ENCODE measurements at regions not wholly inside any gene's neighbourhood (a gene's known extent, or its start where the extent isn't known, plus 50 kb on each side); places are given as distances from the start of the nearest gene placed in this dataset.

DNA sequence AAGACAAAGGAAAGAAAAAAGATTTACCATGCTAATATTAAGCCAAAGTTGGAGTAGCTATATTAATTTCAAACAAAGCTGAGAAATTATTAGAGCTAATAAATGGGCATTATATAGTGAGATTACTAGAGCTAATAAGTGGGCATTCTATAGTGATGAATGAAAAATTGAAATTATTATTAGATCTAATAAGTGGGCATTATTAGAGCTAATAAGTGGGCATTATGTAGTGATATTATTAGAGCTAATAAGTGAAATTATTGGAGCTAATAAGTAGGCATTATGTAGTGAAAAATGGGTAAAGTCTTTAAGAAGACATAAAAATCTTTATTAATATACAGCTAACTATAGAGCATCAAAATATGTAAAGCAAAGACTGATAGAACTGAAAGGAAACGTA lies 745.7 kb downstream of the TRIB2 start:
- no peaks in the 10 kb centered on the region for H3K27me3 ChIP-seq (ENCODE audit: low read depth, low read length)
- H3K36me3 ChIP-seq (ENCODE audit: control insufficient read depth in 1 of 2, insufficient read depth in 2 of 2, low read length in 2 of 2) = no peaks in the 10 kb centered on the region
- H3K4me3 ChIP-seq (ENCODE audit: low read depth in 1 of 2, low read length in 2 of 2) = no peak overlapping the region
- H3K27ac ChIP-seq (ENCODE audit: low read length) = no peak overlapping the region
- no peaks in the 10 kb centered on the region for H3K4me1 ChIP-seq (ENCODE audit: control insufficient read depth in 1 of 2, insufficient read depth in 2 of 2, low read length in 2 of 2)
- H3K9me3 ChIP-seq (ENCODE audit: control insufficient read depth in 1 of 2, low read length in 2 of 2) = no peaks in the 10 kb centered on the region

DNA sequence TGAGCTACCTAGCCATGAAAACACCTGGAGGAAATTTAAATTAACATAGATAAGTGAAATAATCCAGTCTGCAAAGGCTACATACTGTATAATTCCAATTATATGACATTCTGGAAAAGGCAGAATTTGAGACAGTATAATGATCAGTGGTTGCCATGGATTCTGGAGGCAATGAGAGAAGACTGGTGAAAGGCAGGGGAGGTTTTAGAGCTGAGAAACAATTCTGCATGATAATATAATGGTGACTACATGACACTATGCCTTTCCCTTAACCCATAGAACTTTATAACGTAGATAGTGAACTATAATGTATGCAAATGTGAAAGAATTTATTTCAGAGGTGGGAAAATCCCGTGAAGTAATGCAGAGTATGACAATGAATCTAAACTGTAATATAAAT lies 749.3 kb downstream of the TRIB2 start:
- Histone ChIP-seq H3K27ac (ENCODE audit: low read length) (no peak overlapping the region), H3K4me1 (ENCODE audit: control insufficient read depth in 1 of 2, insufficient read depth in 2 of 2, low read length in 2 of 2) (no peaks in the 10 kb centered on the region), H3K36me3 (ENCODE audit: control insufficient read depth in 1 of 2, insufficient read depth in 2 of 2, low read length in 2 of 2) (no peaks in the 10 kb centered on the region), H3K9me3 (ENCODE audit: control insufficient read depth in 1 of 2, low read length in 2 of 2) (no peaks in the 10 kb centered on the region), H3K27me3 (ENCODE audit: low read depth, low read length) (no peaks in the 10 kb centered on the region), H3K4me3 (ENCODE audit: low read depth in 1 of 2, low read length in 2 of 2) (no peak overlapping the region)

DNA sequence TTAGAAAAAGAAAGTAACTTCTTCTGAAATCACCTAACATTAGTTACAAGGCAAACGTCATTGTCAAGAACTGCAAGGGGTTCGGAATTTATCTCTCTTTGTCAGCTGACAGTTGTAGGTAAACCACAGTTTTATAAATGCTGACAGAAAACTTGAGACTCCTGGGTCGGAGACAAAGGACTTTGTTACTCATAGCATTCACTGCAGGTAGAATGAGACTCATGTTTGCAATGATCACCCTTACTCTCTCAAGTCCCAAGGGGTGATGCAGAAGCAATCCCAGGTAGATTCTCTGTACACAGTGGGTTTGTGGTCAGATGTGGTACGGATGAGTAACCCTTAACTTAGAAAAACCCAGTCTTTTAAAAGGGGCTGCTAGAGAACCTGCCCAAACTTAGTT lies 757.8 kb downstream of the TRIB2 start:
- no peak overlapping the region for H3K4me3 ChIP-seq (ENCODE audit: low read depth in 1 of 2, low read length in 2 of 2)
- H3K36me3 ChIP-seq (ENCODE audit: control insufficient read depth in 1 of 2, insufficient read depth in 2 of 2, low read length in 2 of 2) = no peaks in the 10 kb centered on the region
- H3K27me3 ChIP-seq (ENCODE audit: low read depth, low read length) = no peaks in the 10 kb centered on the region
- H3K27ac ChIP-seq (ENCODE audit: low read length) = no peak overlapping the region
- H3K9me3 ChIP-seq (ENCODE audit: control insufficient read depth in 1 of 2, low read length in 2 of 2) = no peaks in the 10 kb centered on the region
- H3K4me1 ChIP-seq (ENCODE audit: control insufficient read depth in 1 of 2, insufficient read depth in 2 of 2, low read length in 2 of 2) = no peaks in the 10 kb centered on the region

DNA sequence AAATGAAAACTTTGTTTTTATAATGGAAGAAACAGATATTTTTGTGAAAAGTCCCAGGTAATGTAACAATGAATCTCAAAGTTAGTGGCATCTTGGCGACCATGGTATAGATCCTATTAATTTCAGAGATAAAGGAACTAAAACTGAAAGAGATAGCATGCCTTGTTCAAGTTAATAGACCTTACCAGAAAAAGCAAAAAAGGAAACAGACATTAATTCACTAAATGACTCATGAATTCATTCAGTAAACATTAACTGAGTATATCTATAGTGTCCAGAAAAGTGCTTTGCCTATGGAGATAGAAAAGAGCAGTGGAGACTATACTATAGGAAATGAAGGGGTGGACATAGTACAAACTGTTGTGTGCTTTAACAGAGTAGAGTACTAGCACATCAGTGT lies 763.3 kb downstream of the TRIB2 start:
- H3K4me1 ChIP-seq (ENCODE audit: control insufficient read depth in 1 of 2, insufficient read depth in 2 of 2, low read length in 2 of 2) = no peaks in the 10 kb centered on the region
- no peak overlapping the region for H3K4me3 ChIP-seq (ENCODE audit: low read depth in 1 of 2, low read length in 2 of 2)
- H3K27ac ChIP-seq (ENCODE audit: low read length) = no peak overlapping the region
- H3K36me3 ChIP-seq (ENCODE audit: control insufficient read depth in 1 of 2, insufficient read depth in 2 of 2, low read length in 2 of 2) = no peaks in the 10 kb centered on the region
- no peaks in the 10 kb centered on the region for H3K27me3 ChIP-seq (ENCODE audit: low read depth, low read length)
- no peaks in the 10 kb centered on the region for H3K9me3 ChIP-seq (ENCODE audit: control insufficient read depth in 1 of 2, low read length in 2 of 2)

DNA sequence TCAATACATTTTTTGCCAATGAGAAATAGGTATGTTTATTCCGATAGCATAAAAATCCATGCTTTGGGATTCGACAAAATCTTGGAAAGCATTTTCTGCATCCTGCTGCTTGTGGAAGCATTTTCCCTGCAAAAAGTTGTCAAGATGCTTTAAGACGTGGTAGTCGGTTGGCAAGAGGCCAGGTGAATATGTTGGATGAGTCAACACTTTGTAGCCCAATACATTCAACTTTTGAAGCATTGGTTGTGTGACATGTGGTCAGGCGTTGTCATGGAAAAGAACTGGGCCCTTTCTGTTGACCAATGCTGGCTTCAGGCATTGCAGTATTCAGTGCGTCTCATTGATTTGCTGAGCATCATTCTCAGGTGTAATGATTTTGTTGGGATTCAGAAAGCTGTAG lies 764.5 kb downstream of the TRIB2 start:
- no peak overlapping the region for H3K27ac ChIP-seq (ENCODE audit: low read length)
- H3K27me3 ChIP-seq (ENCODE audit: low read depth, low read length) = no peaks in the 10 kb centered on the region
- H3K4me1 ChIP-seq (ENCODE audit: control insufficient read depth in 1 of 2, insufficient read depth in 2 of 2, low read length in 2 of 2) = no peaks in the 10 kb centered on the region
- H3K36me3 ChIP-seq (ENCODE audit: control insufficient read depth in 1 of 2, insufficient read depth in 2 of 2, low read length in 2 of 2) = no peaks in the 10 kb centered on the region
- H3K4me3 ChIP-seq (ENCODE audit: low read depth in 1 of 2, low read length in 2 of 2) = no peak overlapping the region
- H3K9me3 ChIP-seq (ENCODE audit: control insufficient read depth in 1 of 2, low read length in 2 of 2) = no peaks in the 10 kb centered on the region

DNA sequence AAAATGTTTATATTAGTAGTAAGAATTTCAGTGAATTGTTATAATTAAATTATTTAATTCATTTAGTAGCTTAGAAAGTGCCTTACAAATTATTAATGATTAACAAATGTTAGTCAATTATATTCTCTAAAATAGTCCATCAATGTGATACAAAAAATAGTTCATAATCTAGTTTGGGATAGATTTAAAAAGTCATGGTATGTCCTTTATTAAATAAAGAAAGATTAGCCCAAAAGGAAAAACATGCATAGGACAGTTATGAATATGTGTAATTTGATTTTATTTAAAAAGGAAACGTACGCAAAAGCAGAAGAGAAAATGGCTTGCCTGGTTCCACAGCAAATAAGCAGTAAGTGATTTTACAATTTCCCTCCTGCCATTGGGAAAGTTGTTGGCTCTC lies 768.5 kb downstream of the TRIB2 start:
- Histone ChIP-seq H3K27me3 (ENCODE audit: low read depth, low read length) (no peaks in the 10 kb centered on the region), H3K36me3 (ENCODE audit: control insufficient read depth in 1 of 2, insufficient read depth in 2 of 2, low read length in 2 of 2) (no peaks in the 10 kb centered on the region), H3K27ac (ENCODE audit: low read length) (no peak overlapping the region), H3K4me3 (ENCODE audit: low read depth in 1 of 2, low read length in 2 of 2) (no peak overlapping the region), H3K9me3 (ENCODE audit: control insufficient read depth in 1 of 2, low read length in 2 of 2) (no peaks in the 10 kb centered on the region), H3K4me1 (ENCODE audit: control insufficient read depth in 1 of 2, insufficient read depth in 2 of 2, low read length in 2 of 2) (no peaks in the 10 kb centered on the region)

DNA sequence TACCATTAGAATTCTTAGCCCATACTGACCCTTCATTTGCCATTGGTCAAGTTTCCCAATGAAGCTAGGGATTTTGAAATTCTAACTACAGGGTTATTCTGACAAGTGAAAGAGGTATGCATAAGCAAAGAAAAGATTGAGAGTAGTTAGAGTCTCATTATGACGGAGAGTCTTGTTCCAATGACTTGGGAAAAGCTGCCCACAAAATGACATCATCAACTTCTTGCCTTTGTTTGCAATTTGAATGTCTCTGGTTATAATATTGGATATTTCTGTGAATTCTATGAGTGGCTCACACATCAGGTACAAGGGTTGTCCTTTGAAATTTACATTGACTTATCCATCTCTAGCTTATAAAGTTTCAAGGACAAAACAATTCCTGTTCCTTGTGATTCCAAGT lies 772.2 kb downstream of the TRIB2 start:
- H3K36me3 ChIP-seq (ENCODE audit: control insufficient read depth in 1 of 2, insufficient read depth in 2 of 2, low read length in 2 of 2) = no peaks in the 10 kb centered on the region
- H3K9me3 ChIP-seq (ENCODE audit: control insufficient read depth in 1 of 2, low read length in 2 of 2) = no peaks in the 10 kb centered on the region
- no peak overlapping the region for H3K27ac ChIP-seq (ENCODE audit: low read length)
- H3K27me3 ChIP-seq (ENCODE audit: low read depth, low read length) = no peaks in the 10 kb centered on the region
- H3K4me3 ChIP-seq (ENCODE audit: low read depth in 1 of 2, low read length in 2 of 2) = no peak overlapping the region
- no peaks in the 10 kb centered on the region for H3K4me1 ChIP-seq (ENCODE audit: control insufficient read depth in 1 of 2, insufficient read depth in 2 of 2, low read length in 2 of 2)

DNA sequence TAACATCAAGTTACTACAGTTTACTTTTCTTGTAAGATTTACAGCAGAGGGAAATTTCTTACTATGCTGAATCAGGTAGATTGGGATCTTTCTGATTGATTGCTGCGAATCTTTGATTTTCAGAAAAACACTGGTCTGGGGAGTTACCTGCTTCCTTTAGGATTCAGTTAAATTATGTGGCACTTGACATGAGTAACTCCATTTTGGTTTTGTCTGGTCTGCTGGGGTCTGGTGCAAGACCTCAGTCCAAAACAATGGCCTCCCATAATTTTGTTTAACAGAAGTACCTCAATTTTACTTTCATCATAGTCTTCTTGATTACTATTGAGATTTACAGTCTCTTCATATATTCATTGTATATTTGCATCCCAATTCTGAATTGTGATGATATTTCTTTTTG lies 775.5 kb downstream of the TRIB2 start:
- Histone ChIP-seq H3K4me3 (ENCODE audit: low read depth in 1 of 2, low read length in 2 of 2) (no peak overlapping the region), H3K27ac (ENCODE audit: low read length) (no peak overlapping the region), H3K4me1 (ENCODE audit: control insufficient read depth in 1 of 2, insufficient read depth in 2 of 2, low read length in 2 of 2) (no peaks in the 10 kb centered on the region), H3K36me3 (ENCODE audit: control insufficient read depth in 1 of 2, insufficient read depth in 2 of 2, low read length in 2 of 2) (no peaks in the 10 kb centered on the region), H3K27me3 (ENCODE audit: low read depth, low read length) (no peaks in the 10 kb centered on the region), H3K9me3 (ENCODE audit: control insufficient read depth in 1 of 2, low read length in 2 of 2) (no peaks in the 10 kb centered on the region)

DNA sequence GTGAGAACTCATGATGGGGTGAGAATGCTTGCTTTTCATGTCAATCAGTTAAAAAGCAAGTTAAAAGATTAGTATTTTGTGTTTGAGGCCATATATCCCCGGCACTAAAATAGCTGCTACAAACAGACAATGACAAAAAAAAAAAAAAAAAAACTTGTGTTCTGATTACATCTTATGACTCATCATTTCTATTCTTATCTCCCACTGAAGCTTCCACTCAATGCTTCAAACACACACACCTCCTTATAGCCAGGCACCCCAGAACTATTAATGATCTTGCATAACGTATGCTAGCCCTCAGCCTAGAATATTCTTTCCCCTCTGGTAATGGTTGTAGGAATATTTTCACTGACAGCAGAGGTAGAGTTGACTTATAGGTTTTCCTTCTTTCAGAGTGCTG lies 778.3 kb downstream of the TRIB2 start:
- Histone ChIP-seq H3K36me3 (ENCODE audit: control insufficient read depth in 1 of 2, insufficient read depth in 2 of 2, low read length in 2 of 2) (no peaks in the 10 kb centered on the region), H3K27me3 (ENCODE audit: low read depth, low read length) (no peaks in the 10 kb centered on the region), H3K4me3 (ENCODE audit: low read depth in 1 of 2, low read length in 2 of 2) (no peak overlapping the region), H3K9me3 (ENCODE audit: control insufficient read depth in 1 of 2, low read length in 2 of 2) (no peaks in the 10 kb centered on the region), H3K27ac (ENCODE audit: low read length) (no peak overlapping the region), H3K4me1 (ENCODE audit: control insufficient read depth in 1 of 2, insufficient read depth in 2 of 2, low read length in 2 of 2) (no peaks in the 10 kb centered on the region)

DNA sequence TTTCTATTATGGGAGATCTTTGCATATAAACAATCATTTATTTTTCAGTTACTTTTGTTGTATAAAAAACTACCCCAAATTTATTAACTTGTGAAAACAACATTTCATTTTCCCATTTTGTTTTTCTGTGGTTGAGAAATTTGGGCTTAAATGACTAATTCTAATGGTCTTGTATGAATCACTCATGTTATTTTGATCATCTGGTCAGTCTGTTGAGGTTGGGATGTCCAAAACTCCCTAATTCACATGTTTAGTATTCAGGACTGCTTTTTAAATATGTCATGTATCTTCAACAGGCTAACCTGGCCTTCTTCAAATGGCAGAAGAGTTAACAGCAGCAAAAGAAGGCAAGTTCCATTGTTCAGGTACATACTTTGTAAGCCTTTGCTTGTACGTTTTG lies 788.1 kb downstream of the TRIB2 start:
- Histone ChIP-seq H3K27ac (ENCODE audit: low read length) (no peak overlapping the region), H3K4me1 (ENCODE audit: control insufficient read depth in 1 of 2, insufficient read depth in 2 of 2, low read length in 2 of 2) (no peaks in the 10 kb centered on the region), H3K27me3 (ENCODE audit: low read depth, low read length) (no peaks in the 10 kb centered on the region)

DNA sequence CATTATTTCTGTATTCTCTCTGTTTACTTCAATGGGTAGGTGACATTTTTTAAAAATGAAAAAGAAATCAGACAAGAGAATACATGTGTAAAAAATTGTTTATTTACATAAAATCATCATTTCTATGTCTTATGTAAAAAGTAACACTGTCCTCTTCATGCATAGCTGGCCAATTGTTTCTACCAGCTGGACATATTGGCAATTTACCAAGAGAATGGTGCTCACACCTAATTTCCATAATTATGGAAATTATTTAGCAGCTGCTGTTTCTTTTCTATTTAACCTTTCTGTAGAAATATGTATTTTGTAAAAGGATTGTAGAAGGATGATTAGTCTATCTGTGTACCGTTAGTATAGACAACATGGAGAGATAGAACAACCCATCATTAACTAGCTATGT lies 791.9 kb downstream of the TRIB2 start:
- Histone ChIP-seq H3K27ac (ENCODE audit: low read length) (no peak overlapping the region), H3K36me3 (ENCODE audit: control insufficient read depth in 1 of 2, insufficient read depth in 2 of 2, low read length in 2 of 2) (no peaks in the 10 kb centered on the region), H3K27me3 (ENCODE audit: low read depth, low read length) (no peaks in the 10 kb centered on the region), H3K9me3 (ENCODE audit: control insufficient read depth in 1 of 2, low read length in 2 of 2) (no peaks in the 10 kb centered on the region), H3K4me3 (ENCODE audit: low read depth in 1 of 2, low read length in 2 of 2) (no peak overlapping the region), H3K4me1 (ENCODE audit: control insufficient read depth in 1 of 2, insufficient read depth in 2 of 2, low read length in 2 of 2) (no peaks in the 10 kb centered on the region)

More for the DNA sequence above, 788.1 kb downstream of the TRIB2 start:
- Histone ChIP-seq H3K36me3 (ENCODE audit: control insufficient read depth in 1 of 2, insufficient read depth in 2 of 2, low read length in 2 of 2) (no peaks in the 10 kb centered on the region), H3K9me3 (ENCODE audit: control insufficient read depth in 1 of 2, low read length in 2 of 2) (no peaks in the 10 kb centered on the region), H3K4me3 (ENCODE audit: low read depth in 1 of 2, low read length in 2 of 2) (no peak overlapping the region)

DNA sequence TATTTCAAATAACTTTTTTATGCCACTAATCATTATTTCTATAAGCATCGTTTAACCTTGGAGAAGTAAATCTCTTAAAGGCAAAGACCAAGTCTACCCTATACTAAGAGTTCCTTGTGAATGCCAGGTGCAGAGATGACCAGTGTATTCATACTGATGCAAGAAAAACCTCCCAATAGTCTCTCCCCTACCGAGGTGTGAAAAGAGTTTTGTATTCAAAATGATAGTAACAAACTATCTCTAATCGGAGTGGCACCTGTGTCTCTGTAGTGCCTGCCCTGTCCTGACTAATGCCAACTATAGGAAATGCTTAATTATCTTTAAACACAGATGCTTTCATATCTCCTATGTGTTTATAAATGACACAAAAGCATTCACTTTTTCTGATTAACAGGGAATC lies 798.5 kb downstream of the TRIB2 start:
- H3K9me3 ChIP-seq (ENCODE audit: control insufficient read depth in 1 of 2, low read length in 2 of 2) = no peaks in the 10 kb centered on the region
- H3K27ac ChIP-seq (ENCODE audit: low read length) = no peak overlapping the region
- H3K4me1 ChIP-seq (ENCODE audit: control insufficient read depth in 1 of 2, insufficient read depth in 2 of 2, low read length in 2 of 2) = no peaks in the 10 kb centered on the region
- no peak overlapping the region for H3K4me3 ChIP-seq (ENCODE audit: low read depth in 1 of 2, low read length in 2 of 2)
- H3K36me3 ChIP-seq (ENCODE audit: control insufficient read depth in 1 of 2, insufficient read depth in 2 of 2, low read length in 2 of 2) = no peaks in the 10 kb centered on the region
- H3K27me3 ChIP-seq (ENCODE audit: low read depth, low read length) = no peaks in the 10 kb centered on the region

Data from muscle layer of duodenum (tissue), 2 donors.